Uterus (tissue), 2 donors: ENCODE measurements at regions not wholly inside any gene's neighbourhood (a gene's known extent, or its start where the extent isn't known, plus 50 kb on each side); places are given as distances from the start of the nearest gene placed in this dataset.

Experiments used
- CTCF ChIP-seq, 4 experiments: fragments of 200-600 bp in 2 of 4; fragments of 450-650 bp in 2 of 4; sonication (generic) in 2 of 4; IDR thresholded peaks; one replicate each; pipeline ENCODE4 v1.5.1; 2016 to 2019; ENCODE audit warnings: antibody characterized with exemption in 4 of 4, mild to moderate bottlenecking in 2 of 4, moderate library complexity in 1 of 4
- POLR2A ChIP-seq, 2 donors: fragments of 450-650 bp; IDR thresholded peaks; one replicate each; pipeline ENCODE4 v1.6.1; 2016; ENCODE audit warnings: antibody characterized with exemption in 2 of 2, mild to moderate bottlenecking in 1 of 2, moderate library complexity in 1 of 2

- TF ChIP-seq CTCF (IDR thresholded peaks at IDR 0.05) = no peak
- TF ChIP-seq POLR2A (IDR thresholded peaks at IDR 0.05) = no peak
Measured at GRCh38 chr1:232486454-232487207, 143.3 kb downstream of the SIPA1L2 start.
